Prostate gland (tissue), 2 donors: ENCODE measurements at regions not wholly inside any gene's neighbourhood (a gene's known extent, or its start where the extent isn't known, plus 50 kb on each side); places are given as distances from the start of the nearest gene placed in this dataset.

ENCODE experiments used
- POLR2A ChIP-seq: fragments of 450-650 bp; IDR thresholded peaks from one replicate; pipeline ENCODE4 v1.6.1; 2016; ENCODE audit warnings: antibody characterized with exemption, mild to moderate bottlenecking
- POLR2AphosphoS5 ChIP-seq: sonication (generic); formaldehyde crosslinking; IDR thresholded peaks from one replicate; pipeline ENCODE4 v1.6.1; 2017; ENCODE audit warnings: antibody characterized with exemption
- TF ChIP-seq, protein P1 (sequence below), 4 experiments: fragments of 200-600 bp in 2 of 4; fragments of 450-650 bp in 2 of 4; sonication (generic) in 2 of 4; IDR thresholded peaks; 1 replicate in 3 of 4; 2 replicates in 1 of 4; pipeline ENCODE4 v1.5.1; 2016 to 2019; ENCODE audit warnings: antibody characterized with exemption in 4 of 4, mild to moderate bottlenecking in 2 of 4, moderate library complexity in 2 of 4

DNA sequence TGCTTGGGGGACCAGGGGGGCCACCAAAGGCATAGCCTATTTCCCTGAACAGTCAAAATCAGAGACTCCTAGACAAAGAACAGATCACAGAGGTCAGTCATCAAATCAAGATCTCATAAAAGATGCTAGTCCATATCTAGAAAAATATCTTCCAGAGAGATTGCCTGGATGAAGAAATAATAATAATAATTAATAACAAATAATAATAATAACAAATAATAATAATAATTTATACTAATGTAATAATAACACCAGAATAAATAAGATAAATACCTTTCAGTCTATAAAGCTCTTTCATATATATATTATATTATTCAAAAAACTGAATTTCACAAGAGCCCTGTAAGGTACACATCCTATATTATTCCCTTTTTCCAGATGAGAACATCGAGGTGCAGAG lies 129.6 kb downstream of the PAX1 start:
- TF ChIP-seq, protein P1, sequence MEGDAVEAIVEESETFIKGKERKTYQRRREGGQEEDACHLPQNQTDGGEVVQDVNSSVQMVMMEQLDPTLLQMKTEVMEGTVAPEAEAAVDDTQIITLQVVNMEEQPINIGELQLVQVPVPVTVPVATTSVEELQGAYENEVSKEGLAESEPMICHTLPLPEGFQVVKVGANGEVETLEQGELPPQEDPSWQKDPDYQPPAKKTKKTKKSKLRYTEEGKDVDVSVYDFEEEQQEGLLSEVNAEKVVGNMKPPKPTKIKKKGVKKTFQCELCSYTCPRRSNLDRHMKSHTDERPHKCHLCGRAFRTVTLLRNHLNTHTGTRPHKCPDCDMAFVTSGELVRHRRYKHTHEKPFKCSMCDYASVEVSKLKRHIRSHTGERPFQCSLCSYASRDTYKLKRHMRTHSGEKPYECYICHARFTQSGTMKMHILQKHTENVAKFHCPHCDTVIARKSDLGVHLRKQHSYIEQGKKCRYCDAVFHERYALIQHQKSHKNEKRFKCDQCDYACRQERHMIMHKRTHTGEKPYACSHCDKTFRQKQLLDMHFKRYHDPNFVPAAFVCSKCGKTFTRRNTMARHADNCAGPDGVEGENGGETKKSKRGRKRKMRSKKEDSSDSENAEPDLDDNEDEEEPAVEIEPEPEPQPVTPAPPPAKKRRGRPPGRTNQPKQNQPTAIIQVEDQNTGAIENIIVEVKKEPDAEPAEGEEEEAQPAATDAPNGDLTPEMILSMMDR (IDR thresholded peaks at IDR 0.05) = no peak
- TF ChIP-seq POLR2A (no peak), POLR2AphosphoS5 (no peak)
